ENCODE measurements at regions not wholly inside any gene's neighbourhood (a gene's known extent, or its start where the extent isn't known, plus 50 kb on each side); places are given as distances from the start of the nearest gene placed in this dataset.

GRCh38 chr1:95503278-95504030 is 269.4 kb downstream of the RWDD3 start:
- no peaks in the 10 kb centered on the region for H3K27me3 ChIP-seq (ENCODE audit: insufficient read depth, low read length)
- no peak overlapping the region for H2AFZ ChIP-seq (ENCODE audit: low read length)
- no peak for DNase-seq (ENCODE audit: insufficient read length, low spot score, missing footprints)
- TF ChIP-seq CTCF (IDR thresholded peaks at IDR 0.05; ENCODE audit: extremely low read depth, low read depth, low read length), result no peak
- no peak overlapping the region for H3K27ac ChIP-seq (ENCODE audit: low read depth, low read length)
- no peaks in the 10 kb centered on the region for H3K79me2 ChIP-seq (ENCODE audit: insufficient read depth, low read length)
- no peak overlapping the region for H3K4me2 ChIP-seq (ENCODE audit: insufficient read depth, low read length)
- no peaks in the 10 kb centered on the region for H3K36me3 ChIP-seq (ENCODE audit: insufficient read depth, low read length)
- no peak overlapping the region for H3K4me3 ChIP-seq (ENCODE audit: insufficient read depth, low read length)
- H3K4me1 ChIP-seq (ENCODE audit: insufficient read depth, low read length), result no peaks in the 10 kb centered on the region
- H3K9me3 ChIP-seq (ENCODE audit: low read depth, low read length), result no peaks in the 10 kb centered on the region
- no peaks in the 10 kb centered on the region for H4K20me1 ChIP-seq (ENCODE audit: insufficient read depth, low read length)

- no peak overlapping the region for H3K27ac ChIP-seq (ENCODE audit: low read depth, low read length)
- no peaks in the 10 kb centered on the region for H4K20me1 ChIP-seq (ENCODE audit: insufficient read depth, low read length)
- H3K4me2 ChIP-seq (ENCODE audit: insufficient read depth, low read length), result no peak overlapping the region
- no peak overlapping the region for H3K4me3 ChIP-seq (ENCODE audit: insufficient read depth, low read length)
- no peak overlapping the region for H2AFZ ChIP-seq (ENCODE audit: low read length)
- H3K4me1 ChIP-seq (ENCODE audit: insufficient read depth, low read length), result no peaks in the 10 kb centered on the region
- H3K9me3 ChIP-seq (ENCODE audit: low read depth, low read length), result no peaks in the 10 kb centered on the region
- H3K79me2 ChIP-seq (ENCODE audit: insufficient read depth, low read length), result no peaks in the 10 kb centered on the region
- H3K36me3 ChIP-seq (ENCODE audit: insufficient read depth, low read length), result no peaks in the 10 kb centered on the region
- H3K27me3 ChIP-seq (ENCODE audit: insufficient read depth, low read length), result no peaks in the 10 kb centered on the region
- TF ChIP-seq CTCF (IDR thresholded peaks at IDR 0.05; ENCODE audit: extremely low read depth, low read depth, low read length), result no peak
- DNase-seq (ENCODE audit: insufficient read length, low spot score, missing footprints), result no peak
Measured at GRCh38 chr1:95504321-95504720, 270.3 kb downstream of the RWDD3 start.

DNA sequence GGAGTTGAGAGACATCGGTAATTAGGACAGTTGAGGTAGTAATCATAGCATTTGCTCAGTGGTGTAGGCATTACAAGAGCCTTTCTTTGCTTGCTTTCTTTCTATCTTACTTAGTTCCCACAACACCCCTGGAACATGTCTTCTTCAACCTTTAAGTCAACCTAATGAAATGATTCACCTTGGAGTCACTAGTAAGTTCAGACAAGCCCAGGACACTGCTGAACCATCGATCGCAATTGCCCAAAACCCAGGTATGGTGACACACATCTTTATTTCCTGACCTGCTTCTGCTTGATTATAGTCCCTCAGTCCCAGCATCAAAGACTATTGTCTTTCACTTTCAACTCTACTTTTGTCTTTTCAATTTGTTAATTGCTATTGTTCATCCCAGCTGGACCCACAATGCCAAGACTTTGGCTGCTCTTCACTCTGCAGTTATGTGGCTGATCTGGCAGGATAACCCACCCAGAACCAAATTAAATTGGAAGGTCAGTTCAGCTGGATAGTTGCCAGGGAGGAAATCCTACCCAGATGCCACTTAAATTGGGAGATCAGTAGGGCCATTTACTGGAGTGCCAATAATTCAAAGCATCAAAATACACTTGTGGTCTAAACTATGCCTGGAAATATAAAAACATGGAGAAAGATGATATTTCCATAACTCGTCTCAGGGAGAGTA is 272.9 kb downstream of the RWDD3 start:
- Histone ChIP-seq H3K36me3 (ENCODE audit: insufficient read depth, low read length) (no peaks in the 10 kb centered on the region), H3K27me3 (ENCODE audit: insufficient read depth, low read length) (no peaks in the 10 kb centered on the region), H3K4me3 (ENCODE audit: insufficient read depth, low read length) (no peak overlapping the region), H4K20me1 (ENCODE audit: insufficient read depth, low read length) (no peaks in the 10 kb centered on the region), H3K9me3 (ENCODE audit: low read depth, low read length) (no peaks in the 10 kb centered on the region), H3K4me2 (ENCODE audit: insufficient read depth, low read length) (no peak overlapping the region), H3K4me1 (ENCODE audit: insufficient read depth, low read length) (no peaks in the 10 kb centered on the region), H3K79me2 (ENCODE audit: insufficient read depth, low read length) (no peaks in the 10 kb centered on the region), H3K27ac (ENCODE audit: low read depth, low read length) (no peak overlapping the region), H2AFZ (ENCODE audit: low read length) (no peak overlapping the region)
- DNase-seq (ENCODE audit: insufficient read length, low spot score, missing footprints), result no peak
- no peak for TF ChIP-seq CTCF (IDR thresholded peaks at IDR 0.05; ENCODE audit: extremely low read depth, low read depth, low read length)

DNA sequence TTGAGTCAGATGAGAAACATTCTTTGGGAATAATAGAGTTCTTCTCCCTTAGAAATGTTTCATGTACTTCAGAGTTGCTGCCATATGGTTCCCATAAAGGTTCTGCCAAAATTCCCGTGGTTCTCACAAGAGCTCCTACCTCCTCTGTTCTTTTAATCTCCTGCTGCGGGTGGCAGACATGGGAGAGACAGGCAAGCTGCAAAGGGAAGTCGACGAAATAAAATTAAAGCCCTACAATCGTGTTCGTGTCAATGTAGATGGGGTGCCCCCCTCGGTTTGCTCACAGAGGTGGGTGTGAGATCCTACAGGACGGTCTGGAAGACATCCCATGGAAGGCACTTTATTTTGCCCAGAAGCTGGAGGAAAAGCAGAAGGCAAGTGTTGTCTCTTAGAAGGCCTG is 276.0 kb downstream of the RWDD3 start:
- Histone ChIP-seq H3K4me3 (ENCODE audit: insufficient read depth, low read length) (no peak overlapping the region), H3K27ac (ENCODE audit: low read depth, low read length) (no peak overlapping the region), H3K4me2 (ENCODE audit: insufficient read depth, low read length) (no peak overlapping the region), H2AFZ (ENCODE audit: low read length) (no peak overlapping the region), H3K9me3 (ENCODE audit: low read depth, low read length) (no peaks in the 10 kb centered on the region), H3K27me3 (ENCODE audit: insufficient read depth, low read length) (no peaks in the 10 kb centered on the region), H3K4me1 (ENCODE audit: insufficient read depth, low read length) (no peaks in the 10 kb centered on the region), H3K79me2 (ENCODE audit: insufficient read depth, low read length) (no peaks in the 10 kb centered on the region), H4K20me1 (ENCODE audit: insufficient read depth, low read length) (no peaks in the 10 kb centered on the region), H3K36me3 (ENCODE audit: insufficient read depth, low read length) (no peaks in the 10 kb centered on the region)
- no peak for TF ChIP-seq CTCF (IDR thresholded peaks at IDR 0.05; ENCODE audit: extremely low read depth, low read depth, low read length)
- DNase-seq (ENCODE audit: insufficient read length, low spot score, missing footprints), result no peak
